ACHN (cell line): ENCODE measurements at regions not wholly inside any gene's neighbourhood (a gene's known extent, or its start where the extent isn't known, plus 50 kb on each side); places are given as distances from the start of the nearest gene placed in this dataset.

ENCODE experiments used
- DNase-seq: peaks from one replicate; pipeline ENCODE4 v3.0.0-alpha.2; 2015
- in situ Hi-C: cut with HindIII; loops from 2 replicates; pipeline ENCODE4 v1.10.0; 2017; ENCODE audit warnings: low sequenced_read_pairs, low pct_ligation_motif_present, low pct_unique_long_range_greater_than_20kb

DNA sequence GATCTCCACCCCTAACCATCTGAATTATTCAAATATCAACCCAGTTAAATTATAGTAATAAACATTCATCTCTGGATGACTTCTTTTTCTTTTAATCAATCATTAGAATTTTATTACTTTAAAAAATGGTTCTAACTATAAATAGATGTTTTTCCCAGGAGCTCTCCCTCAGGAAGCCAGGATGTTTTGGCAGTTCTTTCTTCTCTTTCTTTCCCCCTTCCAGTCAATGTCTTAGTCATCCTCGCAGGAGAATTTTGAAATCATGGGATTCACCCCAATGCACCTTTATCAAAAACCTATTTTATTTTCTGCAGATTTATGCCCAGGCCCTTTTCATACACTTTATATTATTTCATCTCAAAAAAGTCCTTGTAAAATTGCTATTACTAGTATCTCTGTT is 711.6 kb downstream of the CDH11 start:
- in situ Hi-C loops = no loop called here
- no peak for DNase-seq

- DNase-seq = no peak
- in situ Hi-C loops = no loop called here
Observed at GRCh38 chr16:64409783-64410210, 712.1 kb downstream of the CDH11 start.

- DNase-seq = no peak
- in situ Hi-C loops = no loop called here
Observed at GRCh38 chr16:64408699-64409098, 713.2 kb downstream of the CDH11 start.

GRCh38 chr16:64406770-64407181 is 715.1 kb downstream of the CDH11 start:
- DNase-seq = no peak
- in situ Hi-C loops = no loop called here

GRCh38 chr16:64403352-64403751 is 718.5 kb downstream of the CDH11 start:
- DNase-seq = no peak
- in situ Hi-C loops = no loop called here

DNA sequence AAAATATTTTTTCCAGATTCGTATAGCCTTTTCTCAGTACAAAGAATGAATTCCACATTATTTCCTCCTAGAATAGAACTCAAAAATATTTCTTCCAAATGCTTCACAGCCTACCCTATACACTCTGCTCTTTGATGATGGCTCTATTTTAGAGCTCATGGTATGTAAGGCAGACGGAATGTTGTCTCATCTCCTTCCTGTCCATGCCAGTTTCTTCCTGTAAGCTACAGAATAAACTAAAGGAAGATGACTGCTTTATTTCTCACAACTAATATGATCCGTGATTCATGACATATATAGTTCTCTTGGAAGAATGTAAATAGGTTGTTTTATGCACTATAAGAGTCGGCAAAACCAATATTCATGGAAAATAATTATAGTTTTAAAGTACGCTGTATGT is 723.1 kb downstream of the CDH11 start:
- DNase-seq = no peak
- in situ Hi-C loops = no loop called here

- DNase-seq = no peak
- in situ Hi-C loops = no loop called here
Observed at GRCh38 chr16:64397945-64398508, 723.8 kb downstream of the CDH11 start.

GRCh38 chr16:64397042-64397441 is 724.8 kb downstream of the CDH11 start:
- no peak for DNase-seq
- in situ Hi-C loops = no loop called here

DNA sequence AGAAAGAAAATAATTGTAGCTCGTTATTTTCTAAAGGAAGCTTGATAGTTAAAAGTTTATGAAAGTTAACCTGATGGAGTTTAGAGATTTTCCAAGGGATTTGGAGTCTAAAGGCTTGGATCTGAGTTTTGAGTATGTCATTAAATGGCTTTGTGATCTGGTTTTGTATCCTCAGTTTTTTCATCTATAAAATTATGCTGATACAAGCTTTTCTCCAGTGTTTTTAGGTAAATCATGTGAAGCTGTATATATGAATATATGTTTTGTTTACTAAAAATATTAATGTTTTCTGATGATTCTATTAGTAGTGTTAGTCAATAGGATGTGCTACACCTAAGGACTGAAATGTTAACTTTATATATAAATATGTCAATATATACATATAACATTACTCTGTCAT is 727.8 kb downstream of the CDH11 start:
- in situ Hi-C loops = no loop called here

GRCh38 chr16:64392456-64392855 is 729.4 kb downstream of the CDH11 start:
- in situ Hi-C loops = no loop called here
- no peak for DNase-seq

More for the DNA sequence above, 727.8 kb downstream of the CDH11 start:
- DNase-seq = no peak

- in situ Hi-C loops = no loop called here
- DNase-seq = peak; percentile 36
Observed at GRCh38 chr16:64391063-64391600, 730.7 kb downstream of the CDH11 start.

- no peak for DNase-seq
- in situ Hi-C loops = no loop called here
Observed at GRCh38 chr16:64390102-64390501, 731.8 kb downstream of the CDH11 start.

DNA sequence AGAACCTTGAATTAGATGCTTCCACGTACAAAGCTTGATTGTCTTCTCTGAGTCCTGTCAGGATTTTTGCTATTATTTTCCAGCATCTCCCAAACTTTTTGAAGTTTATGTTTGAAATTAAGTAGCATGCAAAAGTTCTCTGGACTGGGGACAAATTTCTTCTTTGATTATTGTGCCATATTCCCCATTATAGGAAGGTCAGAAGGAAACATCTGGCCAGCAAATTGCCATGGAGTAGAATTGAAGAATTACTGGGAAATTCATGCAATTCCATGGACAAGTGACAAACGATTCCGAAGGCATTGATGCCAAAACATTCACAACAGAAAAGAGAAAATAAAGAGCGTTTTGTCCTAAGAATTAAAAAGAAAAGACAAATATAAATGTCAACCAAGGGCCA is 737.2 kb downstream of the CDH11 start:
- DNase-seq = no peak
- in situ Hi-C loops = no loop called here

DNA sequence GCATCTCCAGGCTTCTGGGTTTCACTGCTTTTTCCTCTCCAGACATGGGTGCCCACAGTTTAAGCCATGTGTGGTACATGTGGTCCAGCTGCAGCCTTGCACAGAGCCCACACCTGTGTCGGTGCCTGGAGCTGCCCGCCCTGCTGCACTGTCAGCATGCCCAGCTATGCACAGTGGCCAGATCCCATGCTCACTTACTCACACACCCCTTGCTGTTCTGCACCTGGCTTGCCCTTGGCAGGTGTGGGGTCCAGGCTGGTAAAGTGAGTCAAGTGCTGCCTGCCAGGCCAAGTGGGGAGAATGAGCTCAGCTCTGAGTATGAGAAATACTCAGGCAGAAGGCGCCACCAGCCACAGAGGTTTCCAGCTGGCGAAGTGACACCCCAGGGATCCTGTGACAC is 739.9 kb downstream of the CDH11 start:
- in situ Hi-C loops = no loop called here
- no peak for DNase-seq

DNA sequence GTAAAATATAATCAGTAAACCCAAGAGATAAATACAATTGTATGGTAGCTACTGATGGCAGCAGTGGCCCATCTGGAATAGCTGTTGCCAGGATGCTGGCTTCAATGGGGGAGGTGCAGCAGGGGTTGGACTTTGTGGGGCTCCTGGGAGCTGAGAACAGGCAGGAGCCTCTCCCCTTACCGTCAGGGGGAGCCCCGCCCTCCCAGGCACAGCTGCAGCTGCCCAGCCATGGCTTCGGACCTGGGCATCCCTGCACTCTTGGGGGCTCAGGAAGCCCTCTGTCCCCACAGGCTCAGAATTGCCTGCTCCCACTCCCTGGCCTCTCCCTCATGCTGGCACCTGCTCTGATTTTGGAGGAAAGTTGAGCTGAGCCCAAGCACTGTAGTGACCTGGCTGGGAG is 741.1 kb downstream of the CDH11 start:
- in situ Hi-C loops = no loop called here
- no peak for DNase-seq

GRCh38 chr16:64375391-64375980 is 746.4 kb downstream of the CDH11 start:
- no peak for DNase-seq
- in situ Hi-C loops = no loop called here

GRCh38 chr16:64370112-64370511 is 751.8 kb downstream of the CDH11 start:
- DNase-seq = no peak
- in situ Hi-C loops = no loop called here

- in situ Hi-C loops = no loop called here
- DNase-seq = no peak
Observed at GRCh38 chr16:64365448-64365931, 756.4 kb downstream of the CDH11 start.

DNA sequence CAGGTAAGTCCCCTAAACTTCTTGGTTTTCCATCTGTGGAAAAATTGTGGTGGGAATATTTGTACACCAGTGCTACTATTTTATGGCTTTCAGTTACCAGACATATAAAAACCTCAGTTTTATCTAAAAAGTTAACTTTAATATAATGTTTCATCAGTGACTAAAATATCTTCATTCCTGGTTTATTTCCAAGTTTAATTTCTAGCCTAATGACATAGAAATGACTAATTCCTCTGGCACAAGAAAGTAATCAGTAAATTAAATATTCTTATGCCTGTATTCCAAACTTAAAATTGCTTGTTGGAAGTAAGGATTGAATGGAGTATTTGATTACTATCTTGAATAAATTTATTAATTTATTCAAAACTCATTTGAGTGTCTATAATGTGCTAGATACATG is 757.0 kb downstream of the CDH11 start:
- no peak for DNase-seq
- in situ Hi-C loops = no loop called here

DNA sequence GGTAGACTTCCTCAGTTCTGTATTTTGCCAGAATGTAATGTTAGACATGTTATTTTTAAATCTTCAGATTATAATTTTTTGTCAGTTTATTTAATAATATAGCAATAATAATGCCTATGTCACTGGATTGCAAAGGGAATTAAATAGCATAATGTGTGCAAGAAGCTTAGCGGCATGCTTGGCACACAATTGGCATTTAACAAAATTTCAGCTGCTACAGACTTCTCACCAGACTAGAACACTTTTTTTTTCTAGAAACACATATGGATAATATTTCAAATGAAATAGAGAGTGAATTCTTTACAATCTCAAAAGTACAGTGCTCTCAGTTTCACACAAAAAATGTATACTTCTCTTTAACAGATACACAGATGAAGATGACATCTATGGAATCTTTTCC is 757.4 kb downstream of the CDH11 start:
- DNase-seq = no peak
- in situ Hi-C loops = no loop called here
